Heart left ventricle (tissue), 16 donors: ENCODE measurements at regions not wholly inside any gene's neighbourhood (a gene's known extent, or its start where the extent isn't known, plus 50 kb on each side); places are given as distances from the start of the nearest gene placed in this dataset.

Experiments
- ATAC-seq, 4 donors: fragments of 200-7000 bp; cut with Tn5 transposase; one replicate each; pipeline ENCODE4 v1.9.1; 2020 to 2022; ENCODE audit warnings: moderate library complexity in 4 of 4, mild to moderate bottlenecking in 3 of 4, moderate number of reproducible peaks in 1 of 4
- DNase-seq, 5 donors: peaks; one replicate each; pipeline ENCODE4 v3.0.0-alpha.2; 2020
- H3K27ac ChIP-seq, 12 donors: fragments of 200-600 bp; sonication (generic) in 4 of 12; one replicate each; pipeline versions ENCODE4 v1.5.0 to v1.8.0; 2016 to 2022; ENCODE audit warnings: mild to moderate bottlenecking in 2 of 12
- H3K27me3 ChIP-seq, 9 donors: fragments of 200-600 bp; sonication (generic) in 2 of 9; one replicate each; pipeline versions ENCODE4 v1.5.1 to v1.8.0; 2016 to 2022; ENCODE audit warnings: mild to moderate bottlenecking in 3 of 9
- H3K36me3 ChIP-seq, 9 donors: fragments of 200-600 bp; sonication (generic) in 2 of 9; one replicate each; pipeline versions ENCODE4 v1.5.0 to v1.8.0; 2018 to 2022; ENCODE audit warnings: mild to moderate bottlenecking in 2 of 9
- H3K4me1 ChIP-seq, 12 donors: fragments of 200-600 bp; sonication (generic) in 4 of 12; one replicate each; pipeline versions ENCODE4 v1.5.0 to v1.8.0; 2016 to 2022; ENCODE audit warnings: mild to moderate bottlenecking in 3 of 12
- H3K4me3 ChIP-seq, 12 donors: fragments of 200-600 bp; sonication (generic) in 4 of 12; one replicate each; pipeline versions ENCODE4 v1.5.0 to v1.8.0; 2017 to 2022; ENCODE audit warnings: mild to moderate bottlenecking in 9 of 12, moderate library complexity in 4 of 12
- H3K9me3 ChIP-seq, 12 donors: fragments of 200-600 bp; sonication (generic) in 4 of 12; one replicate each; pipeline versions ENCODE4 v1.5.0 to v1.8.0; 2016 to 2022; ENCODE audit warnings: mild to moderate bottlenecking in 1 of 12
- POLR2A ChIP-seq, 2 donors: fragments of 450-650 bp; IDR thresholded peaks; one replicate each; pipeline ENCODE4 v1.6.1; 2017; ENCODE audit warnings: antibody characterized with exemption in 2 of 2, mild to moderate bottlenecking in 2 of 2, moderate library complexity in 2 of 2
- WGBS, 4 donors: extraction: QIAGEN DNeasy Blood & Tissue Kit in 2 of 4; methylation state at CpG; one replicate each; pipeline versions ENCODE4 v1.1.5 to v1.1.7; 2013 to 2018; 5-methylcytosine and 5-hydroxymethylcytosine counted together
- intact Hi-C, 10 donors: fragments of 100-400 bp; cut with DNase I; formaldehyde crosslinking; loops; one replicate each; pipeline versions ENCODE4 v1.11.1 to v1.14.2; 2022
- TF ChIP-seq, protein P1 (sequence below), 12 donors: fragments of 200-600 bp; sonication (generic) in 4 of 12; IDR thresholded peaks; one replicate each; pipeline versions ENCODE4 v1.5.0 to v1.8.0; 2018 to 2022; ENCODE audit warnings: antibody characterized with exemption in 12 of 12, mild to moderate bottlenecking in 5 of 12
- donor health status: ischemic (EF 13 %, LVEDD 7.1; RV severe dilation, severe dysfunction).
- donor health status: healthy with polysubstance abuse.
- donor health status: DM: no; HTN: yes; CAD: no.
- donor health status: DM: no; HTN: no; CAD: no.
- donor health status: ischemic (EF 25% LVEDD 6.9; RV normal size, moderate dysfunction).
- donor health status: ischemic (EF 25% LVEDD 5.7; RV mildly dilated, moderate dysfunction).
- donor health status: healthy.
- donor health status: DM: yes; HTN: yes; CAD: no.
- donor health status: ischemic (EF 35%, LVEDD 5.7; RV mildly dilated, moderate dysfunction).
- donor health status: nonischemic (EF 11% LVEDD 7.7; RV severe dilation, severe dysfunction).
- donor health status: DM: yes; HTN: yes; CAD: no.
- donor health status: PGD.
- donor health status: ischemic (EF 29% LVEDD 5.4; RV normal size, mild dysfunction).
- donor health status: nonischemic (EF 23%, LVEDD 6.1; RV moderate dilation, normal function).

- H3K27ac ChIP-seq = no peak overlapping the region
- H3K36me3 ChIP-seq = no peaks in the 10 kb centered on the region
- no peak overlapping the region for H3K4me3 ChIP-seq
- peaks cover 0 to 12% (median 0%) of the 10 kb centered on the region in 12 donors for H3K9me3 ChIP-seq
- intact Hi-C loops = no loop called here
- ATAC-seq (no peak), DNase-seq (no peak)
- H3K4me1 ChIP-seq = no peaks in the 10 kb centered on the region
- H3K27me3 ChIP-seq = no peaks in the 10 kb centered on the region
- WGBS, 4 donors = 67 to 78% (median 76%) methylated on average over 8 of the region's 8 CpGs
- no peak for TF ChIP-seq POLR2A (IDR thresholded peaks at IDR 0.05)
- TF ChIP-seq, protein P1, sequence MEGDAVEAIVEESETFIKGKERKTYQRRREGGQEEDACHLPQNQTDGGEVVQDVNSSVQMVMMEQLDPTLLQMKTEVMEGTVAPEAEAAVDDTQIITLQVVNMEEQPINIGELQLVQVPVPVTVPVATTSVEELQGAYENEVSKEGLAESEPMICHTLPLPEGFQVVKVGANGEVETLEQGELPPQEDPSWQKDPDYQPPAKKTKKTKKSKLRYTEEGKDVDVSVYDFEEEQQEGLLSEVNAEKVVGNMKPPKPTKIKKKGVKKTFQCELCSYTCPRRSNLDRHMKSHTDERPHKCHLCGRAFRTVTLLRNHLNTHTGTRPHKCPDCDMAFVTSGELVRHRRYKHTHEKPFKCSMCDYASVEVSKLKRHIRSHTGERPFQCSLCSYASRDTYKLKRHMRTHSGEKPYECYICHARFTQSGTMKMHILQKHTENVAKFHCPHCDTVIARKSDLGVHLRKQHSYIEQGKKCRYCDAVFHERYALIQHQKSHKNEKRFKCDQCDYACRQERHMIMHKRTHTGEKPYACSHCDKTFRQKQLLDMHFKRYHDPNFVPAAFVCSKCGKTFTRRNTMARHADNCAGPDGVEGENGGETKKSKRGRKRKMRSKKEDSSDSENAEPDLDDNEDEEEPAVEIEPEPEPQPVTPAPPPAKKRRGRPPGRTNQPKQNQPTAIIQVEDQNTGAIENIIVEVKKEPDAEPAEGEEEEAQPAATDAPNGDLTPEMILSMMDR (IDR thresholded peaks at IDR 0.05) = no peak
These were observed 136.3 kb downstream of the TENT4A start for GRCh38 chr5:6849316-6850105.

DNA sequence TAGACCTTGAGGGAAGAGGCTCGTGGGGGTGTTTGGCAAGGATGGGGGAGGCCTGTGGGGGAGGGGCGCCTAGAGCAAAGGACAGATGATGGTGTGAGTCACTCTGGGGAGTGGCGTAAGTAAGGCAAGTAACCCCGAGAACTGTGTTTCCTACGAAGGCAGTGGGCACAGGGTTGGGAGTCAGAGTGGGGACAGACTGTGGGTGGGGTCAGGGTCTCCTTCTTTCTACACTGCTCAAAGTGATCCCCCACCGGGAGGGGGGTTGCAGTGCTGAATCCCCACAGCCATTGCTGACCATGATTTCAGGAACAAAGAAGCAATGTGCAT is 136.8 kb downstream of the TENT4A start:
- Histone ChIP-seq H3K27ac (no peak overlapping the region), H3K4me3 (no peak overlapping the region), H3K4me1 (no peaks in the 10 kb centered on the region), H3K27me3 (no peaks in the 10 kb centered on the region), H3K9me3 (peaks cover 0 to 12% (median 0%) of the 10 kb centered on the region in 12 donors), H3K36me3 (no peaks in the 10 kb centered on the region)
- TF ChIP-seq, protein P1 (IDR thresholded peaks at IDR 0.05) = no peak
- no peak for TF ChIP-seq POLR2A (IDR thresholded peaks at IDR 0.05)
- 75 to 77% (median 75%) methylated on average over 6 of the region's 6 CpGs for WGBS, 4 donors
- ATAC-seq = no peak
- no peak for DNase-seq
- intact Hi-C loops = no loop called here

- WGBS, 4 donors = 51 to 84% (median 62%) methylated on average over 5 of the region's 5 CpGs
- Histone ChIP-seq H3K27ac (no peak overlapping the region), H3K4me1 (no peaks in the 10 kb centered on the region), H3K9me3 (peaks cover 0 to 13% (median 0%) of the 10 kb centered on the region in 12 donors), H3K36me3 (no peaks in the 10 kb centered on the region), H3K4me3 (no peak overlapping the region), H3K27me3 (no peaks in the 10 kb centered on the region)
- intact Hi-C loops = no loop called here
- DNase-seq = no peak
- no peak for ATAC-seq
- TF ChIP-seq, protein P1 (IDR thresholded peaks at IDR 0.05) = no peak
- no peak for TF ChIP-seq POLR2A (IDR thresholded peaks at IDR 0.05)
These were observed 143.4 kb downstream of the TENT4A start for GRCh38 chr5:6856653-6857052.

- intact Hi-C loops = no loop called here
- no peaks in the 10 kb centered on the region for H3K27me3 ChIP-seq
- peaks cover 0 to 14% (median under 1%) of the 10 kb centered on the region in 12 donors for H3K9me3 ChIP-seq
- no peaks in the 10 kb centered on the region for H3K36me3 ChIP-seq
- no peak overlapping the region for H3K27ac ChIP-seq
- no peak overlapping the region for H3K4me3 ChIP-seq
- H3K4me1 ChIP-seq = no peaks in the 10 kb centered on the region
- DNase-seq (no peak), ATAC-seq (no peak)
- no peak for TF ChIP-seq POLR2A (IDR thresholded peaks at IDR 0.05)
- TF ChIP-seq, protein P1 (IDR thresholded peaks at IDR 0.05) = no peak
- 48 to 56% (median 52%) methylated on average over 7 of the region's 7 CpGs for WGBS, 4 donors
These were observed 145.2 kb downstream of the TENT4A start for GRCh38 chr5:6858419-6858818.
